ENCODE measurements at regions not wholly inside any gene's neighbourhood (a gene's known extent, or its start where the extent isn't known, plus 50 kb on each side); places are given as distances from the start of the nearest gene placed in this dataset.
A peak's percentile ranks its signal among the peaks of the same experiment; 100 is the strongest.

DNA sequence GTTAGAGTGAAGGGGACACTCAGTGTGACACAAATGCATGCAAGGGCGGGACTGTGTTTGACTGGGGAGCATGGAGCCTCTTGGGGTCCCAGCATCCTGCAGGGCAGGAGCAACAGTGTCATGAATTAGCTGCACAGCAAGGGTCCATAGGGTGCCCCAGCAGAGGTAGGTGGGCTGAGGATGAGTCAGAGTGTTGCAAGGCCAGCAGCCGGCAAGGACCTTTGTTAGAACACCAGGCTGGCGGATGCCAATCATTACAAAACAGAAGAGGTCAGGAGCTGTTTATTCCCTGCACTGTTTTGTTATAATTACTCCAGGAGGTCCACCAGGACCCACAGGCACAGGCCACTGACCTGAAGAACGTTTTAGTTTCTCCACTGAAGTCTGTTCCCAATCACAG is 362.2 kb upstream of the DUSP10 start (continued):
- no peak for TF ChIP-seq ZBTB11 (tag by site-specific recombination; conservative IDR thresholded peaks at IDR 0.05; ENCODE audit: low read depth)
- no peak for TF ChIP-seq ZNF747 (tag by site-specific recombination; IDR thresholded peaks at IDR 0.05)
- TF ChIP-seq ZIC2 (tag by site-specific recombination; IDR thresholded peaks at IDR 0.05): peak; percentile 47; the same call in 1 of the 2 replicates
- TF ChIP-seq YY1 (tag by site-specific recombination; IDR thresholded peaks at IDR 0.05): no peak
- TF ChIP-seq REPIN1 (tag by site-specific recombination; IDR thresholded peaks at IDR 0.05; ENCODE audit: low read depth): no peak
- no peak for TF ChIP-seq ZNF600 (tag by site-specific recombination; IDR thresholded peaks at IDR 0.05)

- POLR2A ChIA-PET: no interaction called here
- CTCF ChIA-PET: interaction anchor here (0.6 to 1.1 kb wide), 3 partner anchors 63 to 513 kb away, joined by 3 to 4 read pairs (median 4); no protein-coding TSS in a partner anchor
Measured at GRCh38 chr1:222099746-222100145, 357.9 kb upstream of the DUSP10 start.

GRCh38 chr1:222098404-222098803 is 356.5 kb upstream of the DUSP10 start:
- ChIA-PET CTCF (interaction anchor here (1.0 kb wide), 1 partner anchor 19 kb away, joined by 3 read pairs; no protein-coding TSS in a partner anchor), POLR2A (no interaction called here)
- H3K9me3 ChIP-seq (ENCODE audit: control insufficient read depth, insufficient read depth, low read depth, low read length): no peaks in the 10 kb centered on the region

More at GRCh38 chr1:222099746-222100145, 357.9 kb upstream of the DUSP10 start:
- Histone ChIP-seq H3K4me1 (ENCODE audit: control insufficient read depth, insufficient read depth, low read length) (no peaks in the 10 kb centered on the region), H3K36me3 (ENCODE audit: control insufficient read depth in 2 of 2, insufficient read depth in 1 of 2, low read length in 2 of 2) (no peaks in the 10 kb centered on the region), H3K27ac (ENCODE audit: extremely low read depth, low read depth, low read length) (no peak overlapping the region), H3K4me3 (ENCODE audit: low read depth, low read length) (no peak overlapping the region), H3K9me3 (ENCODE audit: control insufficient read depth, insufficient read depth, low read depth, low read length) (no peaks in the 10 kb centered on the region)
- no peak for TF ChIP-seq ZNF747 (tag by site-specific recombination; IDR thresholded peaks at IDR 0.05)
- TF ChIP-seq ZNF391 (tag by site-specific recombination; IDR thresholded peaks at IDR 0.05; ENCODE audit: borderline replicate concordance, low read depth): no peak
- no peak for TF ChIP-seq ZNF274 (IDR thresholded peaks at IDR 0.05; ENCODE audit: low read length)
- TF ChIP-seq ZNF274 (tag by site-specific recombination; IDR thresholded peaks at IDR 0.05; ENCODE audit: borderline replicate concordance): no peak
- no peak for TF ChIP-seq ZNF660 (tag by site-specific recombination; IDR thresholded peaks at IDR 0.05)
- TF ChIP-seq, protein P1, sequence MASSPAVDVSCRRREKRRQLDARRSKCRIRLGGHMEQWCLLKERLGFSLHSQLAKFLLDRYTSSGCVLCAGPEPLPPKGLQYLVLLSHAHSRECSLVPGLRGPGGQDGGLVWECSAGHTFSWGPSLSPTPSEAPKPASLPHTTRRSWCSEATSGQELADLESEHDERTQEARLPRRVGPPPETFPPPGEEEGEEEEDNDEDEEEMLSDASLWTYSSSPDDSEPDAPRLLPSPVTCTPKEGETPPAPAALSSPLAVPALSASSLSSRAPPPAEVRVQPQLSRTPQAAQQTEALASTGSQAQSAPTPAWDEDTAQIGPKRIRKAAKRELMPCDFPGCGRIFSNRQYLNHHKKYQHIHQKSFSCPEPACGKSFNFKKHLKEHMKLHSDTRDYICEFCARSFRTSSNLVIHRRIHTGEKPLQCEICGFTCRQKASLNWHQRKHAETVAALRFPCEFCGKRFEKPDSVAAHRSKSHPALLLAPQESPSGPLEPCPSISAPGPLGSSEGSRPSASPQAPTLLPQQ (tag by site-specific recombination; IDR thresholded peaks at IDR 0.05): no peak
- TF ChIP-seq, protein P2, sequence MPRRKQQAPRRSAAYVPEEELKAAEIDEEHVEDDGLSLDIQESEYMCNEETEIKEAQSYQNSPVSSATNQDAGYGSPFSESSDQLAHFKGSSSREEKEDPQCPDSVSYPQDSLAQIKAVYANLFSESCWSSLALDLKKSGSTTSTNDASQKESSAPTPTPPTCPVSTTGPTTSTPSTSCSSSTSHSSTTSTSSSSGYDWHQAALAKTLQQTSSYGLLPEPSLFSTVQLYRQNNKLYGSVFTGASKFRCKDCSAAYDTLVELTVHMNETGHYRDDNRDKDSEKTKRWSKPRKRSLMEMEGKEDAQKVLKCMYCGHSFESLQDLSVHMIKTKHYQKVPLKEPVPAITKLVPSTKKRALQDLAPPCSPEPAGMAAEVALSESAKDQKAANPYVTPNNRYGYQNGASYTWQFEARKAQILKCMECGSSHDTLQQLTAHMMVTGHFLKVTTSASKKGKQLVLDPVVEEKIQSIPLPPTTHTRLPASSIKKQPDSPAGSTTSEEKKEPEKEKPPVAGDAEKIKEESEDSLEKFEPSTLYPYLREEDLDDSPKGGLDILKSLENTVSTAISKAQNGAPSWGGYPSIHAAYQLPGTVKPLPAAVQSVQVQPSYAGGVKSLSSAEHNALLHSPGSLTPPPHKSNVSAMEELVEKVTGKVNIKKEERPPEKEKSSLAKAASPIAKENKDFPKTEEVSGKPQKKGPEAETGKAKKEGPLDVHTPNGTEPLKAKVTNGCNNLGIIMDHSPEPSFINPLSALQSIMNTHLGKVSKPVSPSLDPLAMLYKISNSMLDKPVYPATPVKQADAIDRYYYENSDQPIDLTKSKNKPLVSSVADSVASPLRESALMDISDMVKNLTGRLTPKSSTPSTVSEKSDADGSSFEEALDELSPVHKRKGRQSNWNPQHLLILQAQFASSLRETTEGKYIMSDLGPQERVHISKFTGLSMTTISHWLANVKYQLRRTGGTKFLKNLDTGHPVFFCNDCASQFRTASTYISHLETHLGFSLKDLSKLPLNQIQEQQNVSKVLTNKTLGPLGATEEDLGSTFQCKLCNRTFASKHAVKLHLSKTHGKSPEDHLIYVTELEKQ (tag by site-specific recombination; IDR thresholded peaks at IDR 0.05; ENCODE audit: borderline replicate concordance): no peak

More at GRCh38 chr1:222098404-222098803, 356.5 kb upstream of the DUSP10 start:
- Histone ChIP-seq H3K4me1 (ENCODE audit: control insufficient read depth, insufficient read depth, low read length) (no peaks in the 10 kb centered on the region), H3K36me3 (ENCODE audit: control insufficient read depth in 2 of 2, insufficient read depth in 1 of 2, low read length in 2 of 2) (no peaks in the 10 kb centered on the region), H3K27ac (ENCODE audit: extremely low read depth, low read depth, low read length) (no peak overlapping the region), H3K4me3 (ENCODE audit: low read depth, low read length) (no peak overlapping the region)
- TF ChIP-seq ZNF132 (tag by site-specific recombination; IDR thresholded peaks at IDR 0.05; ENCODE audit: borderline replicate concordance): no peak
- TF ChIP-seq ZNF549 (tag by site-specific recombination; IDR thresholded peaks at IDR 0.05): no peak
- TF ChIP-seq IKZF3 (tag by site-specific recombination; IDR thresholded peaks at IDR 0.05): no peak

All from HEK293 (cell line).